IPS DF 19.7 (cell line): ENCODE measurements at regions not wholly inside any gene's neighbourhood (a gene's known extent, or its start where the extent isn't known, plus 50 kb on each side); places are given as distances from the start of the nearest gene placed in this dataset.

Source experiments
- DNase-seq: peaks from one replicate; pipeline ENCODE4 v3.0.0-alpha.2; 2013; ENCODE audit warnings: low read depth, low spot score

DNA sequence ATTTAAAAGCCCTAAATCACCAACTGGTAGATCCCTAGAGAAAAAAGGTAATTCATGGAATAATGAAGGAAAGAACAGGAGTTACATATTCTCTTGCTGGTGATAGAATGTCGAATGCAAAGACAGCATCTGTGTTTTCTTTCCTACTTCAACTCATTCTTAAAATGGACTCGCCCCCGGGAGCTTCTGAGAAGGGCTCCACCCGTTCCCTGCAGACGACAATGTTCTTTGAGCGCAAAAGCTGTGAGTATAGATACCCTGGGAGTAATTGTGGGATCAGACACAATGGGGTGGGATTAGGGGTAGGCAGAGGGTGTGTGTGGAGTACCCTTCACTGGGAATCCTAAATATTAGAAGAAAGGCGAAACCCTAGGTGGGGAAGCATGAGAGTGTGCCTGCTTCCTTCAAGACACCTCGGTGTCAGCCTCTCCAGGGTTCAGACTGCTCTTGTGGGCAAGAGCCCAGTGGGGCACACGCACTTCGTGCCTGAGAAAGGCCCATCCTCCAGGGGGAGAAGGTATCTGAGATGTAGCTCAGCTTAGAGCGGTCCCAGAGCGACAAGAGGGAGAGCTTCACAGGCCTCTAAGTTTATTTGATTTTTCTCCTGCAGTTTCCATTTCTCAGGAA, 123.3 kb upstream of the DPYD start:
- no peak for DNase-seq

DNA sequence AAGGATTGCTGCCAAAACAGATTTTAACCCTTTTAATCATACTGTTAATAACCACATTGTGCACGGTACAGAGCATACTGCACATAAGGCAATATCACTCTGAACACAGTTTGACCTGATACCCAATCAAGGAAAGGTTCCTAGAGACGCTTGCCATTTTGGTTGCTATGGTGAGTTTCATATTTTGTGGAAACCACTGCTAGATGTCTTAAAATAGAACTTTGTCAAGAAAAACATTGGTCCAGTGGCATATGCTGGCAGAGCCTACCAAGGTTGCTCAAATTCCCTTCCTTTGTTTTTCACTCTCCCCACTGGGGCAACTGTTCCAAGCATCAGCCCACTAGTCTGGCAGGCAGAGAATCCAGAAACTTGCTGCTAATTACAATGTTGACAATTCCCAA, 114.8 kb upstream of the DPYD start:
- no peak for DNase-seq

DNA sequence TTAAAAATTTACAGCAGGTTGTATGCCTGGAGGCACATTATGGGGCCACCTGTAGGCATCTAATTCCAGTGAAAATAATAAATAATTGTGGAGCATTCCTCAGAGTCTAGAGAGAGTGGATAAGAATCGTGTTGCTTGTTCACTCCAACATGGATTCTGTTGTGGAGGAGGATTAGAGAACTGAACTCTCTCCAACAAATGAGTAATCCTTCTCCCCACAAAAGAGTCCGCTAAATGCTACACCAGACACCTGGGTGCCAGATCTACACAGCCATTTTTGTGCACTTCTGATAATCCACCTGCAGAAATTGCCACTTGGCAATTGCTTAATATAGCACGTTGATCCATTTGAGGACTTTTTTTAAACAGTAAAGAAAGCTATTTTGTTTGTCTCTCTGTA, 113.7 kb upstream of the DPYD start:
- DNase-seq, result no peak

DNA sequence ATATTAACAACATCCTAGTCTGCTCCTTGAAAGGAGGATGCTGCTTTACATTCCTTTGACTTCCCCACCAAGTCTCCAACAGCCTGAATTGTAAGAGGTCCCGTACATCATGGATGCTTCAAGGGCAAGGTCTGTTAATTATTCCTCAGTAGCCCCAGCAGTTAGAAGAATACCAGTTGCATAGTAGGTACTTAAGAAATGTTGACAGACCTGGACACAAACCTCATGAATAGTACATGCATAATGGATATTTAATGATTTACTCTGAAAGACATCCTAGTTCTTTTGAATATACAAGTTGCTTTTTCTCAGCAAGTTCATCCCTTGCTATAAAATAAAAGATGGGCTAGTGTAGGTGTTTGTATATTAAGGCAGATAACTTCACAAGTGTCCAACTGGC, 112.1 kb upstream of the DPYD start:
- no peak for DNase-seq

DNA sequence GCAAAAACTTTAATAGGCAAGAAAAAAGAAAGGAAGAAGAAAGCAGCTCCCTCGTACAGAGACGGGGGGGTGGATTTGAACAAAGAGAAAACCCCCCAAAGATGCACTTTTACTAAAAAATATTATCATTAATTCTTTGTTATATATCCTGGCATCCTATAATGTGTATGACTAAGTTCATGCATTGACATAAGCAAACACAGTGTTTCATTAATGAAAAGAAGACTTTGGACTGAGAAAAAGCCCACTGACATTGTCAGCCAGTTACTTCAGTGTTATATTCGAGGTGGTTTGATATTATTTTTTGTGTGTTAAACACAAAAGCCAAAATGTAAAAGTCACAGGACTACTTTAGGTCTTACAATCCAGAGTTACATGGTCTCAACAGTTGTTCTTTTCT, 110.1 kb upstream of the DPYD start:
- no peak for DNase-seq

DNA sequence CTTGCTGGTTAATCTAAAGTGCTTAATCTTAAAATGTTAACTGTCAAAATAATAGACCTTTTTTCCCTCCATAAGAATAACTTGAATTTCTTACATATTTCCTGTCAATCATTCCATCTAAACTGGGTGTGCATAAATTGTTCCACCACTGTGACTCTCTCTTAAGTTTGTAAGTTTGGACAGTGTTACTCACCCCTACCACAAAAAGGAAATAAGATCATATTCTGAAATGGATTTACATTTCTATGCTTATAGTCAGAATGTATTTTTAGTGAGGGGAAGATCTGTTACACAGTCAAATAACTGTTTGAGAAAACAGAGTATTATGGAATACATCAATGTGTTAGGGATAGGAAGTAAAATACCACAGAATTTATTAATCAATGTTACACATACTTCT, 109.6 kb upstream of the DPYD start:
- no peak for DNase-seq

DNA sequence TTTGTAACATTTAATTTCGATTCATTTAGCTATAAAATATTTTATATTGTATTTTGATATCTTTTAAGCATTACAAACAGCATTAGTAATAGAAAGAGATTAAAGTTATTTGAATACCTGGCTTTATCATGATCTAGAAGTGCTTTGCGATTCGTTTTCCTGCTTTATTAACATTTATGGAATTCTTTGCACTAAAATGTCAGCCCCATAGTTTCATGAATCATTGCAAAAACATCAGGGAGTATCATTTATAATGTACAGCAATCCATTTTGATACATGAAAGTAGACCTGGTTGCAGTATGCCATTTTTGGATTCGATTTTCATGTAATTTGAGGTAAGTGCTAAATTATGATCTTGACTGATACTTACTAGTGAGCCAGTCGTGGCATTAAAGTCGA, 108.0 kb upstream of the DPYD start:
- DNase-seq, result no peak

DNA sequence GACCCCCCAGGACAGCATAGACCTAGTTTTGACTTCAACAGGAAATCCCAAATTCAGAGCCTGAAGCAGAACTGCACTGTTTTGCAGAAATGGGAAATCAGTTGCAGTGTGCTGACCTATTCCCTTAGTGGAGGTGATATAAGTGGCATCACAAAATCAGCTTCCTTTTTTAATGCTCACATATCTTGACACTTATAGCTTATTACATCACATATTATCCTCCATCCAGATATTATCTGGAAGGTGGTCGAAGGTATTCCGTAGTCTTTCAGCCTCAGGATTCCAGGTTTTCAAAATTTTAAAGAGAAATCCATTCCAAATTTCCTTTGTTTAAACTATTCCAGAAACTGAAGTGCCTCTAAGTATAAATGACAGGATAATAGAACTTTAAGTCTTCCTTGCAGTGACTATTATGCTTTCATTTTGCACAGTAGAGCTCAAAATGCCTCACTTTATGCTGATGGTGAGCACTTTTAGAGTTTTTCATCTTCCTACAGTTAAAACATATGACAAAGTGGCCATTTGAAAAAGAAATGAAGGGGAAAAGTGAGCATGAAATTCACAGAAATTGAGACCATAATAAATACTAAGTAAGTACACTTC, 106.4 kb upstream of the DPYD start:
- no peak for DNase-seq

DNA sequence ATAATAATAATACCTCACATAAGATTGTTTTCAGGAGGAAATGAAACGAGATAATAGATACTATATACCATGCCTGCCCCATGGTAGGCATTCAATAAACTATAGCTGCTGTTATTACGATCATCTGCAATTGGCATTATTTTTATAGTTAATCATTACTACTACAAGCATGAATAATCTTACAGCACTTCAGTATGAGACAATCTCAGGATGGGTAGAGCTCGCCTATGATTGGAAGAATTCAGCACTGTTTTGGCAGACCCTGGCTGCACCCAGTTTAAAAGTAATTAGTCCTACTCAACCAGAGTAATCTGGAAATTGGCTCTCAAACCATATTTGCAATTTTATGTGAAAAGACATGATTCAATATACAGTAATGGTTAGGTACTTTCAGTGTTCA, 105.0 kb upstream of the DPYD start:
- no peak for DNase-seq

DNA sequence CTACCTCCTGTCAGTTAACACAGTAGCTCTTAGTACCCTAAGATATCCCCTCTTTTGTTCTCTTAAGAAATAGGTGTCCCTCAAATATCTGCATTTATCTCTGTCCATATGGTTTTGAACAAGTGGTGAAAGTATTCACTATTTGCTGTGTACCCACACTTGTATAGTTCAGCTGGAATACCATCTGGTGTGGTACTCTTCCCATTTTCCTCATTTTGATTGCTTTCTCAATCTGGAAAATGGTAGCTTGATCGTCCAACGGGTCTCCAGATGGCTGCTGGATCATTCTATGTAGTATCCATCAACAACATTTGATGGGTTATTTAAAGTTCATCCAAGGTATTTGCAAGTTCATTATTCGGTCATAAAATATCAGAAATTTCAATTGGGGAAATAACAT, 100.3 kb upstream of the DPYD start:
- no peak for DNase-seq

DNA sequence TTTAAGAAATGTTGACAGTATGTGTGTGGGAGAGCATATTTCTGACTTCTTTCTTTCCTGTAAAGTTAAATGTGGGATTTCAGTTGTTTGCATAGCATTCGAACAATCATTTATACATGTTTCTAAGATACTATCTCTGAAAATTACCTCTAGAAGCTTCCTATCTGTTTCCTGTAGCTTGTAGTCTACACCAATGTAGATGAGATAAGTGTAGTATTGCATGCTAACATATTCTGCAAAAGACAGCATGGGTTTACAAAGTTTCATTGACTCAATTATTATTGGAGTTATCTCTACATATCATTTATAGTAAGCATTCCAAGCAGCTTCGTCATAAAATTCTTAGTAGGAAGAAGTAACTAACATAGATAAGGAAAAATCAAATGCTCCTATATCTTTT, 98.9 kb upstream of the DPYD start:
- no peak for DNase-seq

DNA sequence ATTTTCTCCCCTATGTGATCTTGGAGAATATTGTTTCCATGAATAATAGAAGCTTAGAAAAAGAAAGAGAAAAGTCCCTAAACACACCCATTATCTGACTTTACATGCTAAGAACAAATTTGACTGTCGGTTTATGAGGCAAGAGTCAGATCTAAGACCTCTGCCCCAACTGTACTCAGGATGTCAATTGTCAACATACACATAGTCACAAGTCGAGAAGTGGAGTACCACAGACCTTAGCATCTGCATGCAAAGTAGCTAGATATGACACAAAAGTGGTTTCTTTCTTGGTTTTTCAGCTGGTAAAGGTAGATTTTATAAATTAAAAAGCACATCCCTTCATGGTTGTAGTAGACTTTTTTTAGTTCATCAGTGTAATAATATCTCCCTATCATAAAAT, 97.2 kb upstream of the DPYD start:
- no peak for DNase-seq

DNA sequence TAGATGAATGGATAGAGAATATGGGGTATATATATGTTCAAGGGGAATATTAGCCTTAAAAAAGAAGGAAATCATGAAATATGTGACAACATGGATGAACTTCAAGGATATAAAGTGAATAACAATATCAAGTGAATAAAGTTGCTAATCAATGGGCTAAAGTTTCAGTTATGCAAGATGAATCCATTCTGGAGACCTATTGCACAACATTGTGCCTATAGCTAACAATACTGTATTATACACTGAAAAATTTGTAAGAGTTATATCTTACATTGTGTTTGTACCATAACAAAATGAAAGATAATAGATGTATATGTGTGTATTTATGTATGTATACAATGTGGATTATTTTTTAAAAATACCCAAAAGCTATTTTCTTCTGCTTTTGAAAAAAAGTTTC, 96.3 kb upstream of the DPYD start:
- no peak for DNase-seq

DNA sequence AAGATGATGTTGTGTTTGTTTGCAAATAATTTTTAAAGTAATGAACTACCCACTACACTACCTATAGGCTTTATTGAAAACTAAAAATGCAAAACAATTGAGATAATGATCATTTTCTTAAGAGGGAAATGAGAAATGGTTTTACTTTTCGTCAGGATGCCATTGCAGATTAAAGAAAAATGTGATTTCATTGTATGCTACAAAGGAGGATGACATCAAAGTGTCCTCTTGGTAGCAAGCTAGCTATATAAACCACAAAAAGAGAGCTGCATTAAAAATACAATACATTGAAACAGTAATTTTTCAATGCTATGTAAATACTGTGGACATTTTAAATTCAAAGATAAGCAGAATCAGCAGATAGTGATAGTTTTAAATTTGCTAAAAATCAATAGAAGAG, 87.5 kb upstream of the DPYD start:
- DNase-seq, result no peak

DNA sequence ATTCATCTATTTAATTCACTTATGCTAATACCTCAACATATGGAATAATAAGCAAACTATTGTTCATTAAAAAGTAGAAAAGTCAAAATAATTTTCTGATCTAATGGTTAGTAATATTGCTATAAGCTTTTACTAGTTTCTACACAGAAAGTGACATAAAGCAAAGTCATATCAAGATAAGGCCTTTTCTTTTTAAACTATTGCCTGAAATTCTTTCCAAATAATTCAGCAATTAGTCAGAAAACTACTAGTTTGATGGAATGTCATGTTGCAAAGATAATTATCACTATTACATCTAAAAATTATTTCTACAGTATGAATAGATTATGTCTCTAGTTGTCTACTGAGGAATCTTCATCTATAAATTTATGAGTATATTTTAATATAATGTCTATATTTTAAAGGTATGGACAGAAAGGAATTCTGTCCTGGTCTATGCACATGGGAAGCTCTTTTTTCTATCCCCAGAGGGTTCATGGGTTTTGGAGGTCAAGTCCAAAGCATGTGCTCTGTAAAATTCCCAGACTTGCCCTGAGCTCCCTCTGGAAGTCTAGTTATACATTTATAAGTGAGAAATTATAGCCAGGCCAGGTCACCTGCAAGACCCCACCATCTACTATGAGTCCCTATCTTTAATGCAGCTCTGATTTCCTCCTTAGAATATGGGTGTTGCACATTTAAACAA, 84.6 kb upstream of the DPYD start:
- DNase-seq, result no peak

DNA sequence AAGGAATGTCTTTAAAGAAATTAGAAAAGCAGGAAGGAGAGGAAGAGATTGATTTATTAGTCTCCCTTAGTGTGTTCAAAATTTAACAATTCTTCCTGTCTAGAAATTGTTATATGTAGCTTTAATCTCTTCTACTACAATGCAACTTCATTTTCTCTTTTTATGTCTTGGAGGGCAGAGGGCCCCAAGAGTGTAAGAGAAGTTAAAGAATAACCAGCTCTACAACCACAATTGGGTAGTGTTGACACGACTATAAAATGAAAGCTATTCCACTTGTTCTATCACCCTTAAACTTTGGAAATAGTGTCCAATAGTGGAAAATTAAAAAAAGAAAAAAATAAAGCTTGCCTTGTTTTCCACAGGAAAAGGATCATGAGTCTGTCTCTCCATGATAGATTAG, 82.6 kb upstream of the DPYD start:
- no peak for DNase-seq

DNA sequence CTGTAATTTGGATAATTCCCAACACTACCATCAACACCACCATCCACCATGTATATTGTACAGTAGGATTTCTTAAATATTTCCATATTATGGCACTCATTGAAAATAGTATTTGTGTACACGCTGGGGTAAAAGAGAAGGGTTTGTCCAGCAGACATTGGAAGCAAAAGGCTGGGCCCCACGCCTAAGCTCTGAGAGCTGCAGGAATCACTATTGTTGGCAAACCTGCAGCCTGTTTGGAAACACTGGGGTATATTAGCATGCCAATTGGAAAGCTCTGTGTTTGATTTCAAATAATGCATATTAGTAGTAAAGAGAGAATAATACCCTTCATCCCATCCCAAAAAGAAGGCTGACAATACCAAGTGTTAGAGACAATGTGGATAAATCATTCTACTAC, 81.5 kb upstream of the DPYD start:
- no peak for DNase-seq

DNA sequence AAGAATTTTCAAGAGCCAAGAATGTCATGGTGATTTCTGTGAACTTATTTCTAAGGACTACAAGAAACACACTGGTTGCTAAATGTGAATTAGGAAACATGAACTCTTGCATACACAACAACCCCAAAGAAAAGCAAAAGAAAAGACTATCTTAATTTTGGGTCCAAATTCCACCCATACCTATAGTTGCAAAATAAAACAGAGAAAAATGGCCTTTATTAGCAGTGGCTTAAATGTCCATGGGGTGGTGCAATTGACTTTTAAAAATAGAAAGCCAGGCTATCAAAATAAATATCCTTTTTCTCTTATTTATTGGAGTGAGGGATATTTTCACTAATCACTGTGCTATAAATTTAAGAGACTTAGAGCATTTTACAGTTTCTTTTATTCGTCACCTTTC, 80.9 kb upstream of the DPYD start:
- DNase-seq, result no peak

DNA sequence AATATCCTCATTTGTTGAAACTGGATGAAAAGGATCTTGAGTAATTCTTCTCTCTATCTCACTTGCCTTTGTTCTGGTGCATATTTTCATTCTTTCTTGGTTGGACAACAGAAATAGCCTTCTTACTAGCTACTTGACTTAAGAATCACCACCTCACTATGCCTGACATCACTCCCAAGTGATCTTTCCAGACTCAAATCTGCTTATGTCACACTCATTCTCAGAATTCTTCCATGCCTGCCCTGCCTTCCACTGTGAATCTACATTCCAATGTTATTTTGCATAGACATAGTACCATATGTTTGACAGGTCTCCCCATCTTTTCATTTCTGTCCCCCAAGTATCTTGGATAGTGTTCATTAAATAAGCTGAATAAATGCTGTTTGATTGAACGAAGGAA, 78.5 kb upstream of the DPYD start:
- no peak for DNase-seq

DNA sequence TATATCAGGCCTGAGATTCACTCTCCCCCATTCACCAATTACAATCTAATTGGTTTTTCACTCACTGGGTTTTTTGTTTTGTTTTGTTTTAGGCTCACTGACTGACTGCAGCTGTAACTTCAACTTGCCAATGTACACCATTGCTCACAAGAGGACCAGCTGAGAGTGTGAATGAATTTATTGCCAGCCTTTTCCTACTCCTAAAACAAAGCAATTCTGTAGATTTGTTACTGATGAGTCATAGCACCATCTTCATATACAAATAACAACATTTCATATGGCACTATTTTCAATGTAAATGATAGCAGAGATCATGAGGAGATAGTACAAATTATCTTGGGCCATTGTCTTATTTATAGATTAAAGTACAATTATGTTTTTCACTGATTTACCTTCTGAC, 76.0 kb upstream of the DPYD start:
- no peak for DNase-seq

DNA sequence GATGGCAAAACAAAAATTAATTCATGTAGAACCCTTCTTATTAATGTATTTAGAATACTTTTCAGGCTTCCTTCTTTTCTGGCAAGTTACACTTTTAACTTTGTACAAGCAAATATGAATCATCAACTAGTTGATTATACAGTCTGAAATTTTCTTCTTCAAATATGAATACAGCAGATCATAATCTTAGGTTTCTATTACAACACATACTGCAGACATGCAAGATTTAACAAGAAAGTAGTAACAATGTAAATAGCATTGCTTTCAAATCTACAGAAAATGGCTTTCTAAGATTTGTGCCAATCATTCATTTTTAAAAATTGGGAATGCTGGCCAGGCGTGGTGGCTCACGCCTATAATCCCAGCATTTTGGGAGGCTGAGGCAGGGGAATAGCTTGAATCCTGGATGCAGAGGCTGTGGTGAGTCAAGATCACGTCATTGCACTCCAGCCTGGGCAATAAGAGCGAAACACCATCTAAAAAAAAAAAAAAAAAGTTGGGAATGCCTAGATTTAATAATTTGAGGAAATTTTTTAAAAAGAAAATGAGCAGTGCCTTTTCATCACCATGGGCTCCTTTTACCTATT, 68.4 kb upstream of the DPYD start:
- DNase-seq, result no peak

DNA sequence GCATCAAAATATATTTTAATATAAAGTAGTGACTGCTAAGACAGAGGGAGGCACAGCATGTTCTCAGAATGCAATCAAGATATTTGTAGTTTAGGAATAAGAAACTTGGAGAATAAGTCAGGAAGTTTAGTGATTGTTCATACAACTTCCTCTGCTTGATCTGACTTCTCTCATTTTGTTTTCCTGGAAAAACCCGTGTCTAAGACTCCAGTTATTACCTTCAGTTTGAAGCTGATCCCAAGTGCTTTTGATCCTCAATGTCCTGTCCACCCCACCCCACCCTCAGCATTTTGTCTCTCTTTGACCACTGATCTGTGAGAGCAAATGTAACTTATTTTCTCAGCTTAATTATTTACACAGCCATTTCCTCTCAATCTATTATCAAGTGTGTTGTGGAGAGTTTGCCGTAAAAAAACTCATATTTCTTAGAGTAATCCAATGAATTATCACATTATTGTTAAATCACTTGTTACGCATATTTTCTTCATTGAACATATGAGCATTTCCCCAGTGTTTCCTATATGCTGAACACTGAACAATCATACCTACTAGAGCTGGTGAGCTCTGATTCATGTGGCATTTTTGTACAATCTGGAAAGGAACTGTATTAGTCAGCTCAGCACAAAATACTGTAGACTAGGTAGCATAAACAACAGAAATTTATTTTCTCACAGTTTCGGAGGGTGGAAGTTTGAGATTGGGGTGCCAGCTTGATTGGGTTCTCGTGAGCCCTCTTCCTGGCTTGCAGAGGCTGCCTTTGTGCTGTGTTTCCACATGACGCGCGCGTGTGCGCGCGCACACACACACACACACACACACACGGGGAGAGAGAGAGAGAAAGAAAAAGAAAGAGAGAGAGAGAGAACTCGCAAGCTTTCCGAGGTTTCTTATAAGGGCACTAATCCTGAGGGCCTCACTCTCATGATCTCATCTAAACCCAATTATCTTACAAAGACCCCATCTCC, 65.5 kb upstream of the DPYD start:
- no peak for DNase-seq
